ENCODE measurements at regions not wholly inside any gene's neighbourhood (a gene's known extent, or its start where the extent isn't known, plus 50 kb on each side); places are given as distances from the start of the nearest gene placed in this dataset.

GRCh38 chr13:107743983-107744382 is 471.4 kb downstream of the LIG4 start:
- no peak for TF ChIP-seq CTCF (IDR thresholded peaks at IDR 0.05; ENCODE audit: borderline replicate concordance)
- no peaks in the 10 kb centered on the region for H3K36me3 ChIP-seq
- intact Hi-C loops (cut with micrococcal nuclease), result no loop called here
- H3K27ac ChIP-seq (replicated peaks), result no peak overlapping the region
- no peaks in the 10 kb centered on the region for H3K4me1 ChIP-seq
- no peak overlapping the region for H3K4me3 ChIP-seq
- no peaks in the 10 kb centered on the region for H3K27me3 ChIP-seq (ENCODE audit: low read depth)
- H3K9me3 ChIP-seq (replicated peaks), result no peaks in the 10 kb centered on the region
- DNase-seq, result no peak

- no peak overlapping the region for H3K4me3 ChIP-seq
- no peak for DNase-seq
- no peaks in the 10 kb centered on the region for H3K9me3 ChIP-seq (replicated peaks)
- H3K27me3 ChIP-seq (ENCODE audit: low read depth), result no peaks in the 10 kb centered on the region
- no peak for TF ChIP-seq CTCF (IDR thresholded peaks at IDR 0.05; ENCODE audit: borderline replicate concordance)
- intact Hi-C loops (cut with micrococcal nuclease), result no loop called here
- no peak overlapping the region for H3K27ac ChIP-seq (replicated peaks)
- no peaks in the 10 kb centered on the region for H3K36me3 ChIP-seq
- H3K4me1 ChIP-seq, result no peaks in the 10 kb centered on the region
These were observed 471.8 kb downstream of the LIG4 start for GRCh38 chr13:107743526-107743925.

- intact Hi-C loops (cut with micrococcal nuclease), result no loop called here
- H3K27ac ChIP-seq (replicated peaks), result no peak overlapping the region
- no peak for DNase-seq
- H3K36me3 ChIP-seq, result no peaks in the 10 kb centered on the region
- H3K27me3 ChIP-seq (ENCODE audit: low read depth), result no peaks in the 10 kb centered on the region
- no peak overlapping the region for H3K4me3 ChIP-seq
- no peaks in the 10 kb centered on the region for H3K4me1 ChIP-seq
- no peak for TF ChIP-seq CTCF (IDR thresholded peaks at IDR 0.05; ENCODE audit: borderline replicate concordance)
- H3K9me3 ChIP-seq (replicated peaks), result no peaks in the 10 kb centered on the region
These were observed 472.2 kb downstream of the LIG4 start for GRCh38 chr13:107743100-107743499.

- Histone ChIP-seq H3K4me3 (no peak overlapping the region), H3K27ac (replicated peaks) (no peak overlapping the region), H3K36me3 (no peaks in the 10 kb centered on the region), H3K4me1 (no peaks in the 10 kb centered on the region), H3K9me3 (replicated peaks) (no peaks in the 10 kb centered on the region), H3K27me3 (ENCODE audit: low read depth) (no peaks in the 10 kb centered on the region)
- DNase-seq, result no peak
- intact Hi-C loops (cut with micrococcal nuclease), result no loop called here
- TF ChIP-seq CTCF (IDR thresholded peaks at IDR 0.05; ENCODE audit: borderline replicate concordance), result no peak
These were observed 472.8 kb downstream of the LIG4 start for GRCh38 chr13:107742544-107742943.

- H3K27ac ChIP-seq (replicated peaks), result no peak overlapping the region
- intact Hi-C loops (cut with micrococcal nuclease), result no loop called here
- H3K9me3 ChIP-seq (replicated peaks), result no peaks in the 10 kb centered on the region
- H3K4me1 ChIP-seq, result no peaks in the 10 kb centered on the region
- no peak for DNase-seq
- no peaks in the 10 kb centered on the region for H3K36me3 ChIP-seq
- H3K27me3 ChIP-seq (ENCODE audit: low read depth), result no peaks in the 10 kb centered on the region
- no peak overlapping the region for H3K4me3 ChIP-seq
- TF ChIP-seq CTCF (IDR thresholded peaks at IDR 0.05; ENCODE audit: borderline replicate concordance), result no peak
These were observed 477.3 kb downstream of the LIG4 start for GRCh38 chr13:107738004-107738403.

GRCh38 chr13:107736731-107737130 is 478.6 kb downstream of the LIG4 start:
- Histone ChIP-seq H3K36me3 (no peaks in the 10 kb centered on the region), H3K27me3 (ENCODE audit: low read depth) (no peaks in the 10 kb centered on the region), H3K4me3 (no peak overlapping the region), H3K27ac (replicated peaks) (no peak overlapping the region), H3K9me3 (replicated peaks) (no peaks in the 10 kb centered on the region), H3K4me1 (no peaks in the 10 kb centered on the region)
- intact Hi-C loops (cut with micrococcal nuclease), result no loop called here
- TF ChIP-seq CTCF (IDR thresholded peaks at IDR 0.05; ENCODE audit: borderline replicate concordance), result no peak
- DNase-seq, result no peak

Measured in left ventricle myocardium inferior (tissue), 1 donor.